Heart left ventricle (tissue), 13 donors: ENCODE measurements at regions not wholly inside any gene's neighbourhood (a gene's known extent, or its start where the extent isn't known, plus 50 kb on each side); places are given as distances from the start of the nearest gene placed in this dataset.

Experiments used
- CTCF ChIP-seq, 12 donors: fragments of 200-600 bp; sonication (generic) in 4 of 12; IDR thresholded peaks; one replicate each; pipeline versions ENCODE4 v1.5.0 to v1.8.0; 2018 to 2022; ENCODE audit warnings: antibody characterized with exemption in 12 of 12, mild to moderate bottlenecking in 5 of 12
- POLR2A ChIP-seq, 2 donors: fragments of 450-650 bp; IDR thresholded peaks; one replicate each; pipeline ENCODE4 v1.6.1; 2017; ENCODE audit warnings: antibody characterized with exemption in 2 of 2, mild to moderate bottlenecking in 2 of 2, moderate library complexity in 2 of 2
- donor health status: ischemic (EF 13 %, LVEDD 7.1; RV severe dilation, severe dysfunction).
- donor health status: DM: no; HTN: yes; CAD: no.
- donor health status: DM: no; HTN: no; CAD: no.
- donor health status: ischemic (EF 25% LVEDD 6.9; RV normal size, moderate dysfunction).
- donor health status: ischemic (EF 25% LVEDD 5.7; RV mildly dilated, moderate dysfunction).
- donor health status: ischemic (EF 35%, LVEDD 5.7; RV mildly dilated, moderate dysfunction).
- donor health status: nonischemic (EF 11% LVEDD 7.7; RV severe dilation, severe dysfunction).
- donor health status: DM: yes; HTN: yes; CAD: no.
- donor health status: PGD.
- donor health status: ischemic (EF 29% LVEDD 5.4; RV normal size, mild dysfunction).
- donor health status: nonischemic (EF 23%, LVEDD 6.1; RV moderate dilation, normal function).

GRCh38 chr3:18937574-18937973, 210.7 kb upstream of the KCNH8 start:
- TF ChIP-seq CTCF (IDR thresholded peaks at IDR 0.05): no peak
- TF ChIP-seq POLR2A (IDR thresholded peaks at IDR 0.05): no peak
